GM21723 (cell line): ENCODE measurements at regions not wholly inside any gene's neighbourhood (a gene's known extent, or its start where the extent isn't known, plus 50 kb on each side); places are given as distances from the start of the nearest gene placed in this dataset.
"Not testable (repeated sequence)": the region's sequence is repeated elsewhere in the genome, so short reads cannot be mapped to it uniquely, and the experiment has no call there.

ENCODE experiments used
- ATAC-seq: cut with Tn5 transposase; IDR thresholded peaks from one replicate; pipeline ENCODE4 v1.9.1; 2021; ENCODE audit warnings: mild to moderate bottlenecking, moderate library complexity; ENCODE audit not compliant: unreplicated experiment

DNA sequence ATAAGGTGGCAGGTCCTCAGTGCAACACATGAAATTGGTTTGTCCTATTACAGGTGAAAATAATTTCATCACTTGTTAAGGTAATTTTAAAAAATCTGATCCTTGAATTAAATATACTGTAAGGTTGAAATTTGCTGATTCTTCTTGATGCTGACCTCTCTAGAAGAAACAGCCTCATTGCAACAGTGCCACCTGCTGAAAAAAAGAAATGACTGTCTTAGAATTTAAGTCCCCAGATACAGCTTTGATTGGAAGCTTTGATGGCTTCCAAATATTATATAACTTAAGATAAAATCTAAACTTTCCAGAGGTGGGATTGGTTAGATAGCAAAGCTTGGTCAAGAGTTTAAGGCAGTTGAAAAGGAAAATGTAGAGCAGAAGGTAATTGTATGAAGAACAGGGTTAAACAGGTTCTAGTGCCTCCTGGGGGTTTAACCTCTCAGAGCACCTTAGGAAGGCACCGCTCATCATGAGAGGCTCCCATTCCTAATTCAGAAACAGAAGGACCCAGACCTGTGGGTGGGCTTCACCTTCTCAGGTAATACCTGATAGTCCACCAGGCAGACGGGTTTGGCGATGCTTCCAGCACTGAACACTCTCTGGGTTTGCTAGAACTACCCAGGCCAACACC, 401.0 kb downstream of the PAX1 start:
- ATAC-seq = no peak

DNA sequence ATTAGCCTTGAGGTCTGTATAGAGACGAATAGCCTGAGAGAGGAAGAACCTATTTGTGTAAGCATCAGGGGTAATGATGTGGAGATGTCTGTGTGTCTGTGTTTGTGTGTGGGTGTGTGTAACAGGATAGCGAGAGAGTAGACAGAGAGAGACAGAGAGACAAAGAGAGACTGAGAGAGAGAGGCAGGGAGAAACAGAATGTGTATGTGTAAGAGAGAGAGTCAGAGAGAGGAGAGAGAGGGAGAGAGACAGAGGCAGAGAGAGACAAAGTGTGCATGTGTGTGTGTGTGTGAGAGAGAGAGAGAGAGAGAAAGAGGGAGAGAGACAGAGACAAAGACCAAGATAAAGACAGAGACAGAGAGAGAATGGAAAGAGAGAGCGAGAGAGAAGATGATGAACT, 396.1 kb downstream of the PAX1 start:
- ATAC-seq = no peak

DNA sequence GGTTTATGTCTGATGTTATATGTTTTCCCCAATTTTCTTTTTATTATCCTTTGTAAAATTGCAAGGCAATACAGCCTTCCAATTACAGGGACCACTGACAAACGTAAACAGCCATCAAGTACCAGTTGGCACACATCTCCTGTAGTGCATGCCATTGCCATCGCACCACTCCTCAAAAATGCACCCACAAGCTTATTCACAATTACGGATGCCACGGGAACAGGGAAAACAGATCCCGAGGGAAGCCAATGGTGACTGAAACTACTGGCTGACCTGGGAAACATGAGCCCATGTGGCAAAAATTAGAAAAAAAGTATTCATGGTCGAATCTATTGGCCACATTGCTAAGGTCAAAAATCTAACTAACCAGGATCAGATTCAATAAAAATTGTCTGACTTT, 395.2 kb downstream of the PAX1 start:
- no peak for ATAC-seq

DNA sequence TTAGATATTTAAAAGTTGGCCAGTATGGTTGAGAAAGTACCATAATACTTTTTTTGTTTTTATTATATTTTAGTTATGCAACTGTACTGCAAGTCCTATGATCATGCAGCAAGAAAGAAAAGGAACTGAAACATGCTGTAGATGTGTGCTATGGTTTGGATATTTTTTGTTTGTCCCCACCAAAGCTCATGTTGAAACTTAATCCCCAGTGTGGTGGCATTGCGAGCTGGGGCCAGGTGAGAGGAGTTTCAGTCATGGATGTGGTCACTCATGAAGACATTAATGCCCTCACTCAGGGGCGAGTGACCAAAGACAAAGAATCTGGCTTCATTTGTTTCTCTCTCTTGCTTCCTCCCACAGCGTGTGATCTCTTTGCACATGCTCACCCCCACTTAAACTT, 393.9 kb downstream of the PAX1 start:
- ATAC-seq = no peak

DNA sequence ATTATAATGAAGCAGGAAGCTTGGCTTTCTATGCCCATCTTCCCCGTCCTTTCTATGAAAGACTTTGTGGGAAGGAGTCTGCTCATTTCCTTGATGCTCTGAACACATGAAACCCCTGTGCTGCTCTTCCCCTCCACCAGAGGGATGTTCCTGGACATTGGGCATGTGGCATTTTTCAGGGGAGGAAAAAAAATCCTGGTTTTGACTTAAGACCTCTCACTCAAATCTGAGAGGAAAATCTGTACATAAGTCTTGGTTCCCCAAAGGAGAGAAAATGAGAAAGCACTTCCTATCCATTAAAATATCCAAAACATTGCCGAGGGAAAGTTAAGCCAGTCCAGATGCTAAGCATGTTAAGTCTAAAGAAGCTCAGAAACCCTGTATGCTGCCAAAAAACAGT, 393.0 kb downstream of the PAX1 start:
- ATAC-seq = no peak

DNA sequence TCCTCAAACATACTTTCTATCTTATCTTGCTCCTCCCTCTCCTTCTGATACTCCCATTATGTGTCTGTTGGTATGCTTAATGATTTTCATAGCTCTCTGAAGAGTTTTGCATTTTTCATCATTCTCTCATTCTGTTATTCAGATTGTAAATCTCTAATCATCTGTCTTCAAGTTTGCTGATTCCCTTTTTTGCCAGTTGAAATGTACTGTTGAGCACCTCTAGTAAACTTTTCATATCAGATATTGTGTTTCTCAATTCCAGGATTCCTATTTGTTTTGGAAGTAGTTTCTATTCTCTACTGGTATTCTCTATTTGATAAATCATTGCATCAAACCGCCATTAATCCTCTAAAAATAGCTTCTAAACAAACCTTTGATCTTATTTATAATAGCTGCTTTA, 387.7 kb downstream of the PAX1 start:
- ATAC-seq = no peak

DNA sequence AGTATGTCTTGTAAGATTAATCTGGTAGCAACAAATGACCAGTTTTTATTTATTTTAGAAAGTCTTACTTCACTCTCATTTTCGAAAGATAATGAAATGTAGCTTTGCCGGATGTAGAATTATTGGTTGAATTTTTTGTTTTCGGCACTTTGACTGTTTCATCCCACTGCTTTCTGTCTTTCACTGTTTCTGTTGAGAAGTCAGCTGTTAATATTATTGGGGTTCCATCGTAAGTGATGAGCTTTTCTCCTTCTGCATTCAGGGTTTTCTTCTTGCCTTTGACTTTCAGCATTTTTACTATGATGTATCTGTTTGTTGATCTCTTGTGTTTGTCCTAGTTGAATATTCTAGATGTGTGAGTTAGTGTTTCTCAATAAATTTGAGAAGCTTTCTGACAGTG, 383.4 kb downstream of the PAX1 start:
- no peak for ATAC-seq

DNA sequence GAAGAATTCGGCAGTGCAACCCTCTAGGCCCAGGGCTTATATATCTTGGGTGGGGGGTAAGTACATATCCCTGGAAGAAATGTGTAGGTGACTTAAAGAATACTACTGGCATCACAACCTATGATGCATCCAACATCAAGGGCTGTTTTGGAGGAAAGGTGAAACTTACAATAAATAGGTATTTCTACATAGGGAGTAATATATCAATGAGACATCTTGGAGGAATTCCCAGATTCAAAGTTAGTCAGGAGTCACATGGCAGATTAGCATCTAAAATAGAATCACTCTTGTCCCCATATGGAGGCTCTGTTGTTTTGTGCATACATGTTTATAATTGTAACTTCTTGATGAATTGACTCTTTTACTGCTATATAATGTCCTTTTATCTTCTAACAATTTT, 375.5 kb downstream of the PAX1 start:
- ATAC-seq = no peak

DNA sequence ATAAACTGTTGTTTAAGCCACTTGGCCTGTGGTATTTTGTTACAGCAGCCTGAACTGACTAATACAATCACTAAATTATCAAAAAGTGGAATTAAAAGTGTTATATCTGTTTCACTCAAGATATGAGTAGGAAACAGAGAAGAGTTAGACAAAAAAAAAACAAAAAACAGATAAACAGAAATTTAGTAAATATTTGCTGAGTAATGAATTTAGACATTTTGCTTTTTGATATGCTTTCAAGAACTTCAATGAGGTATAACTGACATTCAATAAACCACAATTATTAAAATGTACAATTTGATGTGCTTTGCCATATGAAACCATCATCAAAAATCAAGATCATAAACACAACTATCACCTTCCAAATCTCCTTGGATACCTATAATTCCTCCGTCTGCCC, 369.2 kb downstream of the PAX1 start:
- ATAC-seq = no peak

DNA sequence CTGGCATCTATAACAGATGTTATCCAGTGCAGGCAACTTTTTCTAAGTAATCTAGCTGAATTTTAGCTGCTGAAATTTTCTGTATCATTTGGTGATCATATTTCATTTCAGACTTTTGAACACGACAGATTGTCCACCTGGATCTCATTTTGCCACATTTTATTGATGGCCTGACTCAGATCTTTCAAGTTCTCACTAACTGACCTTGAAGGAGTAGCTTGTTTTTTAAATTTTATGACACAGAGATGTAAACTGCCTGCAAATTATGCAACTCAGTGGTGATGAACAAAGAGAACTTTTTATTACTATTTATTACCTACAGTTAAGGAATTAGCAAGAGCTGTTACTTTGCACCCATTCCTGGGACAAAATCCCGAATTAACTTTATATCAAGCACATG, 366.4 kb downstream of the PAX1 start:
- no peak for ATAC-seq

DNA sequence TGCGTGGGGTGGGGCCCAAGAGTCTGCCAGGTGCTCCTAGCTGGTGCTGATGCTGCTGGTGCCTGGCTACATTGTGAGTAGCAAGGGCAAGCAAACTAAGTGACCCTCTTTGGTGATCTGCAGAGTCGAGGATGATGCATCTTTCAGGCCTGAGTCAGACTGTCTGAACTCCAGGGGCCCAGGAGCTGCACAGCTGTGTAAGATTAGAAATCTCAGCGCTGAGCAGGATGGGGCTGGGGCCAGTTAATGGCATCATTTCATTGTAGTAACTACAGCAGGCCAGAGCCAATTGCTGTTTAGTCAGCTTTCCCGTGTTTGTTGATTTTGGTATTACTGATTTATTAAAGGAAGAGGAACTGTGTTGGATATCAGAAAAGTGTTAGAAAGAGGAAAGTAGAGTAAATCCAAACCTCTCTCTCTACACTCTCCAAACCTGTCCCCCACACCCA, 365.2 kb downstream of the PAX1 start:
- ATAC-seq = no peak

DNA sequence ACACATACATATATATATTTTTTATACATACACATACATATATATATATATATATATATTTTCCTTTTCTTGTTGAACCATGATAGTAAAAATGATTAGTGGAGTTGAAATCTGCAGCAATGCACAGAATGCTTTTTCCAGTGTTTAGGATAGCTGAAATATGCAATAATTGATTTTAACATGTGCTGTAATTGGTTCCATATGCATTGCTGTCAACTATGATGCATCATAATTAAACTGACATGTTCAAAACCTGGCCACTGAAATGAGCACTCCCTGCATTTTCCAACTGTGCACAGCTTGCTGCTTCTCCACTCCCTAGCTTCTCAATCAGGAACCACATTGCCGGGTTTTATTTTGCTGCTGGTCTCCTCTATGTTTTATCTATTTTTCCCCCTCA, 358.3 kb downstream of the PAX1 start:
- no peak for ATAC-seq

DNA sequence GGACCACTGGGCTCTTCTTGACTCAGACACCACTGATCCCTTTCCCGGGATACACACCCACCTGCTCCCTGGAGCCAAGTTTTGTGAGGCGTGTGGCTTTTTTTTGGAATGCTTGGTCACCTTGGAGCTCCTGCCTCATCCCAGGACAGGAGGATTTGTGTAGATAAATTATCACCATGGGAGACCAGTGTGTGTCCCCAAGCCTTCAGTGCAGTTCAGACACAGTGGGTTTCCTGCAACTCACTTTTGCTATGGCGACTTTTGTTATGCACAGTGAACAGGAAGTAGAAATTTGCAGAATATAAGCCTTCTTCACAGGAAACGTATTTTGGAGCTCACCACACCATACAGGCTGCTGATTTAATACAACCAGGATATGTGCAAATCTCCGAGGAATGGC, 357.4 kb downstream of the PAX1 start:
- no peak for ATAC-seq

DNA sequence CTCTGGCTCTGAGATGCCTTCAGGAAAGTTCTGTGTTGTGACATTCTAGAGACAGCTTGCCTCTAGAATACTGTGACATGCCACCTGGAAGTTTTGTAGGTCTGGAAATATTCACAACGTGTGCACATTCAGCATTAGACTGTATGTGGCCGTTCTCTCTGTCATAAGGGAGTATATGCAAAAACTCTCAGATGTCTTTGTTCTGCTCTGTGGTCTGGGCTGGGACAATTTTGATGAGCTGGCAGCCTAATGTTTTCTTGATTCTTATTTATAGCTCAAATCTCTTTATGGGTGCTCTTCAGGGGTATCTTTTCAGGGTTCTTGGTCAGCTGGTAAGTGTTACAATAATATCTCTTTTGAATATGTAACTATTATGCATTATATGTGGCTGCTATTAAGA, 355.1 kb downstream of the PAX1 start:
- ATAC-seq = no peak

DNA sequence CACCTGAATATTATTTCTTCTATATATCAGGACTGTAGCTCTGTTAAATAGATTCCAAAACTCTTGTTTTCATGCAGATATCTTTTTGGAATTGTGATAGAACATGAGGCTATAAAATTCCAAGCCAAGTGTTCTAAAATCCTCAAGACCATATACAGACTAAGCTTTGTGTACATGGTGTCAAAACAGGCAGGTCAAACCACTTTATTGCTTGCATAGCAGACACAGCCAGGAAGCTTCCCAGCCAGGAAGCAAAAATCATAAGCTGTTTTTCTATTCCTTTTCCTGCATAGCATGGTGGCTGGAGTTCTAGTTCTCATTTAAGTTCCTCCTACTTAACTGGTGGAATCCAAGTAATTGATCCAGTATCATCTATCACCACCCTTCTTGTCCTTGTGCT, 353.3 kb downstream of the PAX1 start:
- ATAC-seq = no peak

DNA sequence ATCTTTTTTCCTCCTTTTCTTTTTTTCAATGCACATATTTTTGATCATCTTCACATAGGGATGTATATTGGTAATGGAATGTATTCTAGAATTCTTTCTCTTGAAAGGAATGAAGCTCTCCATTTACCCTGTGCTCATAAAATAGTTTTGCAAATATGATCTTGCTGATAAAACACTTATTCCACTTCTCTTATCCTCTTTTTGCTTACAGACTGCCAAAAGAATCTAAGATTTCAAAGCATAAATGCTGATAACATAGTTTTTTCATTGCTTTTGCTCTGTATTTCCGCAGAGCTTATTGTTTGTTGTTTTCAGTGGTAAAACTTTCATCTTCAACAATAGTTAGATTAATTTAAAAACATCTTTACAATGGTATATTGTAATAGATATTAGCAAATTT, 350.5 kb downstream of the PAX1 start:
- ATAC-seq = no peak

DNA sequence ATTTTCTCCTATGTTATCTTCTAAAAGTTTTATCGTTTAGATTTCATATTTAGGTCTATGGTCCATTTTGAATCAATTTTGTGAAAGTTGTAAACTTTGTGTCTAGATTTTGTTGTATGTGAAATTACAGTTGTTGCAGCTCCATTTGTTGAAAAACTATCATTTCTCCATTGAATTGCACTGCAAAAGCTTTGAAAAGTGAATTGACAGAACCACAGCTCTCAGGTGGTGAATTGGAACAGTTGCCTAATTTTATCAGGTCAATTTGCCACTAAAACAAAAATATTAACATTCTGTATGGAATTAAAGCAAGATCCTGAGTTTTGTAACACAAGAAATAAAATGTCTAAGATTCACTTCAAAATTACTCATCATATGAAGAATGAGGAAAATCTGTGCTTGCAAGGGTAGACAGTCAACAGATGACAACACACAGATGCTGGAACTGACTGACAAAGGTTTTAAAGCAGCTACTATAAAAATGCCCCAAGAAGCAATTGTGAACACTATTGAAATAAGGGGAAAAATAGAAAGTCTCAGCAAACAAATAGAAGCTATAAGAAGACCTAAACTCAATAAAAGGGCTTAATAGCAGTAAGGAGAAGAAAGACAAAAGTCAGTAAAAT, 346.7 kb downstream of the PAX1 start:
- ATAC-seq = no peak

DNA sequence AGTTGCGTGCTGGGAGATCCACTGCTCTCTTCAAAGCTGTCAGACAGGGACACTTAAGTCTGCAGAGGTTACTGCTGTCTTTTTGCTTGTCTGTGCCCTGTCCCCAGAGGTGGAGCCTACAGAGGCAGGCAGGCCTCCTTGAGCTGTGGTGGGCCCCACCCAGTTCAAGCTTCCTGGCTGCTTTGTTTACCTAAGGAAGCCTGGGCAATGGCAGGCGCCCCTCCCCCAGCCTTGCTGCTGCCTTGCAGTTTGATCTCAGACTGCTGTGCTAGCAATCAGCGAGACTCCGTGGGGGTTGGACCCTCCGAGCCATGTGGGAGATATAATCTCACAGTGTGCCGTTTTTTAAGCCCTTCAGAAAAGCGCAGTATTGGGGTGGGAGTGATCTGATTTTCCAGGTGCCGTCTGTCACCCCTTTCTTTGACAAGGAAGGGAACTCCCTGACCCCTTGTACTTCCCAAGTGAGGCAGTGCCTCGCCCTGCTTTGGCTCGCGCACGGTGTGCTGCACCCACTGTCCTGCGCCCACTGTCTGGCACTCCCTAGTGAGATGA, 340.6 kb downstream of the PAX1 start:
- ATAC-seq = not testable (repeated sequence)

DNA sequence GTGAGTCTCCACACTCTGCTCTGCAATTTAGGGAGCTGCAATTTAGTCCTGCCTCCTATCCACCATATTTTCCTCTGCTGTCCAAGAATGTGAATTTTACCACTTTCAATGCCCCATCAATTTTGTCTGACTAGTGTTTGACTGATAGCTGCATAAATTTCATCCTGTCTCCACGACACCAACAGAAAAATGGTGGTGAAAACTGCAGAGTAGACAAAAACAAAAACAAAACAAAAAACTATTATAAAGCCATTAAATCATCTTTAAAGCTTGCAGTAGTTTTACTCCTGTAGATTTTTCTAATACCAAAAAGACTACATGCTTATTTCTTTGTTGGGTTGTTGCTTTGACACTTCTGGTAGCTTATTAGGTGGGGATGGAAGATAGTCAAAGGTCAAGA, 322.0 kb downstream of the PAX1 start:
- no peak for ATAC-seq

DNA sequence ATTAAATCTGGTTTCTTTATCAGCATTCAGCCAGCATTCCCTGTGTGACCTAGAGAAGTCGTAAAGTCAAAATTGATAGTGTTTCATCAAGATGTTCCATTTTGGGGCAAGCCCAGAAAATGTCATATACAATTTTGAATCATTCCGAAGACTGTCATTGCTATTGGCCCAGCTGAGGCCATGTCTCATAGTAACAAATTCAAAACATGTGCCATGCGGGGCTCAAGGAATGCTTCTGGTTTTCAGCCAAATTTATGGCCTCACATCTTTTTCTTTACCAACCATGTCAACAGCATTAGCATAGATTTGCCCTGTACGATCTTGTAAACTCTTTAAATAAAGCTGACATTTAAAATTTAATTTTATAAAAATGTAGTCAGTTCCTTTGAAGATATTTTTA, 314.7 kb downstream of the PAX1 start:
- ATAC-seq = no peak

DNA sequence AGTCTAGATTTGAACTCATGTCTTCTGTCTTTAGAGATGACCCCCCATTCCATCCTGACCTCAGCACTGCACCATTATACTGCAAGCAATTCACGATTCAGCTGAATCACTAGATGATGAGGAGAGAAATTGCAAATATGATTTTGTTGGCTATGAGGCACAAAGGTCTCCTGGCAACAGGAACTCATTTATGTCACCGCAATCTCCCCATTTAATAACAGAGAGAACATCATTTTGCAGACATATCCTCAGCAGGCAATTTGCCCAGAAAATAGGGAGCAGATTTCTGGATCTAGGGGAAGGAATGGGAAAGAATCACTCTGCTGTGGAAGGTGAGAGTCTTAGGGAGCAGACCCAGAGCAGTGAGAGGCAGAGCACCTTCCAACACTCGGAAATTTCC, 303.0 kb downstream of the PAX1 start:
- ATAC-seq = no peak

DNA sequence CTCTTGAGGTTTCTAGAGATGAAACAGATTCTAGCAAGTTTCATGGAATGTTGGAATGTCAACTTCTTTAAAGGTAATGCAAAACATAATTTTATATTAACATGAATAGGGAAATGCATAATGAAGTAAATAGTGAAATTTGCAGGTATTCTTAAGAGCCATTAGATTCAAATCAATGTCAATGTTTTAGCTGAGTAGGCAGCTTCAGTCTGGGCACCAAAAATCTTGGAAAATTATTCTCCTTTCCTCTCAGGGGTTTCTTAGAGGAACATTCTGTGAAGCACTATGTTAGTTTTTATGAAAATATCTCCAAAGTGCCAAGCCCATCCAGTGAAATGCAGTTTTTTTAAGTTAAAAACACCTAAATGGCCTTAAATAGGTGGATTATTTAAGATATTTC, 300.8 kb downstream of the PAX1 start:
- ATAC-seq = no peak

DNA sequence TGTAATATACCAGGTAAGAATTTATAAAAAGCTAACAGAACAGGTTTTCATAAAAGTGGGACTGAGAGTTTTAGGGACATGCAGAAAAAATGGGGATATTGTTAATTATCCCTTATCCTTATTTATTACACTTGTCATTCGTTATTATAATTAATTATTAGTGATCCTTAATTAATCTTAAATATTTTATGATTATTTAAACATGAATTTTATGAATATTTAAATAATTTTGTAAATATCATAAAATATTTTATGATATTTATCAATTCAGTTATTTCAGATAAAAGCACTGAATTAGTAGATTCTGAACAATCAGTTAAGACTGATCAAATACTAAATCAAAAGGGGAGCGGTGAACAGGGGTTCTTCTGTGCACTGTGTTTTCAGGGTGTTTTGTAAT, 300.1 kb downstream of the PAX1 start:
- no peak for ATAC-seq
